HG03460 (cell line): ENCODE measurements at regions not wholly inside any gene's neighbourhood (a gene's known extent, or its start where the extent isn't known, plus 50 kb on each side); places are given as distances from the start of the nearest gene placed in this dataset.

Source experiments
- ATAC-seq: cut with Tn5 transposase; IDR thresholded peaks from one replicate; pipeline ENCODE4 v1.9.1; 2021; ENCODE audit not compliant: unreplicated experiment

- ATAC-seq: no peak
Observed at GRCh38 chr7:79876848-79877252, 257.8 kb upstream of the GNAI1 start.

GRCh38 chr7:79874797-79875196 is 259.8 kb upstream of the GNAI1 start:
- no peak for ATAC-seq

GRCh38 chr7:79872176-79872575 is 262.5 kb upstream of the GNAI1 start:
- ATAC-seq: no peak

GRCh38 chr7:79868010-79868409 is 266.6 kb upstream of the GNAI1 start:
- no peak for ATAC-seq

- ATAC-seq: no peak
Observed at GRCh38 chr7:79862447-79863210, 272.0 kb upstream of the GNAI1 start.

- ATAC-seq: no peak
Observed at GRCh38 chr7:79855172-79855571, 279.5 kb upstream of the GNAI1 start.

GRCh38 chr7:79854621-79855020 is 280.0 kb upstream of the GNAI1 start:
- no peak for ATAC-seq

- ATAC-seq: no peak
Observed at GRCh38 chr7:79837915-79838314, 296.7 kb upstream of the GNAI1 start.

GRCh38 chr7:79833616-79834015 is 301.0 kb upstream of the GNAI1 start:
- ATAC-seq: no peak

GRCh38 chr7:79828866-79829265 is 305.8 kb upstream of the GNAI1 start:
- ATAC-seq: no peak

GRCh38 chr7:79823246-79823951 is 311.2 kb upstream of the GNAI1 start:
- no peak for ATAC-seq

GRCh38 chr7:79822620-79823240 is 311.9 kb upstream of the GNAI1 start:
- ATAC-seq: no peak

- no peak for ATAC-seq
Observed at GRCh38 chr7:79820387-79820786, 314.2 kb upstream of the GNAI1 start.

- no peak for ATAC-seq
Observed at GRCh38 chr7:79810916-79811315, 323.7 kb upstream of the GNAI1 start.

- no peak for ATAC-seq
Observed at GRCh38 chr7:79806161-79806734, 328.4 kb upstream of the GNAI1 start.

GRCh38 chr7:79790656-79791262 is 337.3 kb upstream of the MAGI2 start:
- ATAC-seq: no peak

GRCh38 chr7:79789584-79790345 is 336.3 kb upstream of the MAGI2 start:
- no peak for ATAC-seq

- ATAC-seq: no peak
Observed at GRCh38 chr7:79787623-79788022, 334.2 kb upstream of the MAGI2 start.

- no peak for ATAC-seq
Observed at GRCh38 chr7:79787096-79787495, 333.6 kb upstream of the MAGI2 start.

- ATAC-seq: no peak
Observed at GRCh38 chr7:79786187-79786586, 332.7 kb upstream of the MAGI2 start.

- no peak for ATAC-seq
Observed at GRCh38 chr7:79785556-79785955, 332.1 kb upstream of the MAGI2 start.
